ENCODE measurements at regions not wholly inside any gene's neighbourhood (a gene's known extent, or its start where the extent isn't known, plus 50 kb on each side); places are given as distances from the start of the nearest gene placed in this dataset.

- TF ChIP-seq CTCF (conservative IDR thresholded peaks at IDR 0.05), result no peak
- no peak overlapping the region for H3K27ac ChIP-seq
These were observed 182.8 kb downstream of the FOXO1 start for GRCh38 chr13:40483601-40484000.

- H3K27ac ChIP-seq, result no peak overlapping the region
- TF ChIP-seq CTCF (conservative IDR thresholded peaks at IDR 0.05), result no peak
These were observed 182.2 kb downstream of the FOXO1 start for GRCh38 chr13:40484101-40484800.

- no peak for TF ChIP-seq CTCF (conservative IDR thresholded peaks at IDR 0.05)
These were observed 181.5 kb downstream of the FOXO1 start for GRCh38 chr13:40484974-40485373.

GRCh38 chr13:40485611-40486517, 180.6 kb downstream of the FOXO1 start:
- H3K27ac ChIP-seq, result no peak overlapping the region
- no peak for TF ChIP-seq CTCF (conservative IDR thresholded peaks at IDR 0.05)

More at GRCh38 chr13:40484974-40485373, 181.5 kb downstream of the FOXO1 start:
- no peak overlapping the region for H3K27ac ChIP-seq

- no peak overlapping the region for H3K27ac ChIP-seq
- TF ChIP-seq CTCF (conservative IDR thresholded peaks at IDR 0.05), result no peak
These were observed 179.8 kb downstream of the FOXO1 start for GRCh38 chr13:40486518-40487163.

GRCh38 chr13:40488869-40489391, 177.5 kb downstream of the FOXO1 start:
- H3K27ac ChIP-seq, result no peak overlapping the region
- no peak for TF ChIP-seq CTCF (conservative IDR thresholded peaks at IDR 0.05)

Measured in VCaP (cell line).